Activated naive CD8-positive, alpha-beta T cell treated with anti-CD3 and anti-CD28 coated beads, Interleukin-2, amount 10 ng/mL, durations not matched to agents 7 days and 5 days (primary cell): ENCODE measurements at regions not wholly inside any gene's neighbourhood (a gene's known extent, or its start where the extent isn't known, plus 50 kb on each side); places are given as distances from the start of the nearest gene placed in this dataset.
"Not testable (repeated sequence)": the region's sequence is repeated elsewhere in the genome, so short reads cannot be mapped to it uniquely, and the experiment has no call there.

ENCODE experiments used
- ATAC-seq: fragments of 150-1000 bp; cut with Tn5 transposase; one replicate; pipeline ENCODE4 v1.10.0; 2021; ENCODE audit warnings: low read depth, moderate library complexity
- POLR2A ChIA-PET: fragments of 350-600 bp; sonication (Branson Sonifier 250); formaldehyde crosslinking; loops from one replicate; lab custom pipeline; 2021; ENCODE audit warnings: antibody characterized with exemption; lab: Charles Lee
- DNase-seq: peaks from one replicate; pipeline ENCODE4 v3.0.0; 2021
- H3K27ac Mint-ChIP-seq: one replicate; pipeline ENCODE4 v1.8.0; 2022; ENCODE audit warnings: mild to moderate bottlenecking, mixed read lengths
- H3K27me3 Mint-ChIP-seq: one replicate; pipeline ENCODE4 v1.8.0; 2022; ENCODE audit warnings: mild to moderate bottlenecking, moderate library complexity, mixed read lengths
- H3K36me3 Mint-ChIP-seq: one replicate; pipeline ENCODE4 v1.8.0; 2021; ENCODE audit warnings: mild to moderate bottlenecking, mixed read lengths
- H3K4me1 Mint-ChIP-seq: one replicate; pipeline ENCODE4 v1.8.0; 2021; ENCODE audit warnings: mixed read lengths
- H3K4me3 Mint-ChIP-seq: one replicate; pipeline ENCODE4 v1.8.0; 2022; ENCODE audit warnings: mild to moderate bottlenecking, moderate library complexity, mixed read lengths
- H3K9me3 Mint-ChIP-seq: one replicate; pipeline ENCODE4 v1.8.0; 2021; ENCODE audit warnings: mixed read lengths

DNA sequence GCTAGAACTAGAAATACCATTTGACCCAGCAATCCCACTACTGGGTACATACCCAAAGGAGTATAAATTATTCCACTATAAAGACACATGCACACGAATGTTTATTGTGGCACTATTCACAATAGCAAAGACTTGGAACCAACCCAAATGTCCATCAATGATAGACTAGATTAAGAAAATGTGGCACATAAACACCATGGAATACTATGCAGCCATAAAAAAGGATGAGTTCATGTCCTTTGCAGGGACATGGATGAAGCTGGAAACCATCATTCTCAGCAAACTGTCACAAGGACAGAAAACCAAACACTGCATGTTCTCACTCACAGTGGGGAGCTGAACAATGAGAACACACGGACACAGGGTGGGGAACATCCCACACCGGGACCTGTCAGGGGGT, 207.8 kb upstream of the CCDC196 start:
- H3K27ac Mint-ChIP-seq, H3K27me3 Mint-ChIP-seq, H3K36me3 Mint-ChIP-seq, H3K9me3 Mint-ChIP-seq, DNase-seq, ATAC-seq, H3K4me3 Mint-ChIP-seq, H3K4me1 Mint-ChIP-seq, POLR2A ChIA-PET: not testable (repeated sequence)

DNA sequence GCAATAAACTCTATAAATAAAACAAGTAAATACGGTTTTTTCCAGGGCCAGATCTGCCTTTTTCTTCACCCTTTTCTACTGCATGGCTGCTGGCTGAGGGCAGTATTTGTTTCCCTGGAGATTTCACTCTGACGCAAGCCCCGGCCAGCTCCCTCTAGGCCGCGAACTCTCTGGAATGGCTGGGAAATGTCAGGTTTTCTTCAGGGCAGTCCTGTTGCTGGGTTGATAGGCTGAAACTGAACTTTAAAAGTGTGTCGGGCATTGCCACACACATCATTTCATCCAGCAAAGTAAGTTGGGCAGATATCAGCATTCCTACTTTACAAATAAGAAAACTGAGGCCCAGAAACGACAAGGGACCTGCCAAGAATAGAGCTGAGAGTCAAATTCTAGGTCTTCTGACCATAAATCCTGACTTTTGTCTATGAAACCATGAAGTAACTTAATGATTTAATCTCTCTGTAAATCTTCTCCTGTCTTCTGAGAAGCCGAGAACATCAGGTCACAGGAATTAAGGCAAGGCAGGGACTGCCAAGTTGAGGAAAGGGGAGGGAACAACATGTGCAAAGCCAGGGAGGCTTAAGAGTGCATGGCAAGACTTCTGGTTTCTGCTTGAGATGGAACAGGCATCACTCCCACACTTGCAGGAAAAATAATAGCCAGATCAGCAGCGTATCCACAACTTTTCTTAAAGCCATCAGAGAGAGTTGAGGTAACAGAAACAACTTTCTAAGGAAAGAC, 205.0 kb upstream of the CCDC196 start:
- DNase-seq, result no peak
- POLR2A ChIA-PET, result no interaction called here
- H3K4me1 Mint-ChIP-seq, result no peaks in the 10 kb centered on the region
- H3K9me3 Mint-ChIP-seq, result peaks cover 5% of the 10 kb centered on the region
- no peak overlapping the region for H3K4me3 Mint-ChIP-seq
- no peaks in the 10 kb centered on the region for H3K36me3 Mint-ChIP-seq
- H3K27ac Mint-ChIP-seq, result no peak overlapping the region
- no peaks in the 10 kb centered on the region for H3K27me3 Mint-ChIP-seq
- ATAC-seq, result no peak

DNA sequence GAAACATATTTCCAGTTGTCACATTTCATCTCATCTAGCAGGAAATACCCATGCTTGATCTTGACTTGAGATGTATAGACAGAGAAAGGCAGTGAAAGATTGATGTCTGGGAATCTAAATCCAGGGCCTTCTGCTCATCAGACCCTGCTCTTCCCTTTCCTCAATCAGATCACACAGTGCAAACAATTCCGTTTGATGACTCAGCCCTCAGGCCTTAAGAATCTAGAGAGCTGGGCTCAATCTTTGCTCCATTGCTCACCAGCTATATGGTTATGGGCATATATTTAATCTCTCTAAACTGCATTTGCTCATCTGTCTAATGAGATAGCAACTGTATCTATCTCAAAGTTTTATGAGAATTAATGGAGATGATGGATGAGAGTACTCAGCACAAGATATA, 201.8 kb upstream of the CCDC196 start:
- Mint-ChIP-seq H3K4me3 (no peak overlapping the region), H3K9me3 (peaks cover 7% of the 10 kb centered on the region), H3K27ac (no peak overlapping the region), H3K4me1 (no peaks in the 10 kb centered on the region), H3K36me3 (no peaks in the 10 kb centered on the region), H3K27me3 (no peaks in the 10 kb centered on the region)
- DNase-seq (no peak), ATAC-seq (no peak)
- POLR2A ChIA-PET, result no interaction called here

DNA sequence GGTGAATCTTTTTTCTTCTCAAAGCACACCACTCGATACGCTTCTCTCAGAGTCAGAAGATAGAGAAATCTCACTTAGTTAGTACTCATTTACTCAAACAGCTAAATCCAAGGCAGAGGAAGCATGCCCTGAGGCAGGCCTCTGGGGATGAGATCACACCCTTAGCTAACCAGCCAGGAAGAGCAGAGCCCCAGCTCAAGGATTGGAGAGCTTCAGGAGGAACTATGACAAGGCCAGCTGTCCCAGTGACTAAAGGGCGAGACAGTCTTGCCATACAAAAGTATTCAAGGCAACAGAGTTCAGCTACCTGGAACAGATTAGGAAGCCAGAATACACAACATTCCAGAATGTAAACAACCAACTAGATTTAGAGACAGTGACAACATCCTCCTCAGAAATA, 197.7 kb upstream of the CCDC196 start:
- no peaks in the 10 kb centered on the region for H3K36me3 Mint-ChIP-seq
- no peaks in the 10 kb centered on the region for H3K4me1 Mint-ChIP-seq
- H3K27ac Mint-ChIP-seq, result no peak overlapping the region
- peaks cover 3% of the 10 kb centered on the region for H3K9me3 Mint-ChIP-seq
- peaks cover 2% of the 10 kb centered on the region for H3K27me3 Mint-ChIP-seq
- no peak for DNase-seq
- ATAC-seq, result no peak
- no peak overlapping the region for H3K4me3 Mint-ChIP-seq
- POLR2A ChIA-PET, result no interaction called here

- Mint-ChIP-seq H3K4me1 (no peaks in the 10 kb centered on the region), H3K4me3 (no peak overlapping the region), H3K36me3 (no peaks in the 10 kb centered on the region), H3K9me3 (peaks cover 3% of the 10 kb centered on the region), H3K27ac (no peak overlapping the region), H3K27me3 (peaks cover 2% of the 10 kb centered on the region)
- ATAC-seq (no peak), DNase-seq (no peak)
- POLR2A ChIA-PET, result no interaction called here
Observed at GRCh38 chr14:66291756-66292155, 194.4 kb upstream of the CCDC196 start.

- ATAC-seq (no peak), DNase-seq (no peak)
- H3K4me3 Mint-ChIP-seq, result peak overlapping the region; percentile 20
- no peaks in the 10 kb centered on the region for H3K36me3 Mint-ChIP-seq
- peaks cover 2% of the 10 kb centered on the region for H3K9me3 Mint-ChIP-seq
- POLR2A ChIA-PET, result no interaction called here
- H3K27me3 Mint-ChIP-seq, result peaks cover 3% of the 10 kb centered on the region
- H3K27ac Mint-ChIP-seq, result no peak overlapping the region
- H3K4me1 Mint-ChIP-seq, result no peaks in the 10 kb centered on the region
Observed at GRCh38 chr14:66293533-66294105, 192.6 kb upstream of the CCDC196 start.

DNA sequence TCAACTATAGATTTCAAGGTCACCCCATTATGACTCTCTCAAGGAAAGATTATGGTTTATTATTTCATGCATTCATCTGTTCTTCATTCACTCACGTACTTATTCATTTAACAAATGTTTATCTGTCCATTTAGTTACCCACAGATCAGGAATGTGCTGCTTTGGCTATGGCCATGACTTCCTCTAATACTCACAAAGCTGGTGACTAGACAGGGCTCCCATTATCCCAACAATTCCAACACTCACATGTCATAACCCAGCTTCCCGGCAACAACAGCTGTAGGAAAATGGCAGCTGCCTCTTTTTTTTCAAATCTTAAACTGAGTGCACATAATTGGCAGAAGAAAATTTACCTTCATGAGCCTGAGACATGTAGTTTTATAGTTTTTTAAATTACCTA, 190.8 kb upstream of the CCDC196 start:
- Mint-ChIP-seq H3K27ac (no peak overlapping the region), H3K4me1 (no peaks in the 10 kb centered on the region), H3K27me3 (peaks cover 3% of the 10 kb centered on the region), H3K9me3 (peaks cover 5% of the 10 kb centered on the region), H3K36me3 (no peaks in the 10 kb centered on the region), H3K4me3 (no peak overlapping the region)
- no peak for DNase-seq
- POLR2A ChIA-PET, result no interaction called here
- no peak for ATAC-seq

GRCh38 chr14:66300886-66301285, 185.3 kb upstream of the CCDC196 start:
- POLR2A ChIA-PET, result no interaction called here

GRCh38 chr14:66306101-66306500, 180.1 kb upstream of the CCDC196 start:
- Mint-ChIP-seq H3K27ac (no peak overlapping the region), H3K27me3 (no peaks in the 10 kb centered on the region), H3K4me3 (no peak overlapping the region), H3K4me1 (no peaks in the 10 kb centered on the region), H3K36me3 (peaks cover 3% of the 10 kb centered on the region), H3K9me3 (peaks cover 10% of the 10 kb centered on the region)
- ATAC-seq (no peak), DNase-seq (no peak)
- POLR2A ChIA-PET, result no interaction called here

More at GRCh38 chr14:66300886-66301285, 185.3 kb upstream of the CCDC196 start:
- Mint-ChIP-seq H3K9me3 (peaks cover 8% of the 10 kb centered on the region), H3K4me1 (no peaks in the 10 kb centered on the region), H3K27ac (no peak overlapping the region), H3K4me3 (no peak overlapping the region), H3K27me3 (peaks cover 2% of the 10 kb centered on the region), H3K36me3 (no peaks in the 10 kb centered on the region)
- ATAC-seq, result no peak
- DNase-seq, result no peak

GRCh38 chr14:66311058-66311457, 175.1 kb upstream of the CCDC196 start:
- Mint-ChIP-seq H3K27me3 (no peaks in the 10 kb centered on the region), H3K9me3 (peaks cover 8% of the 10 kb centered on the region), H3K27ac (no peak overlapping the region), H3K36me3 (peaks cover 3% of the 10 kb centered on the region), H3K4me3 (no peak overlapping the region), H3K4me1 (no peaks in the 10 kb centered on the region)
- DNase-seq (no peak), ATAC-seq (no peak)
- POLR2A ChIA-PET, result no interaction called here

- peaks cover 2% of the 10 kb centered on the region for H3K36me3 Mint-ChIP-seq
Observed at GRCh38 chr14:66311990-66312389, 174.2 kb upstream of the CCDC196 start.

GRCh38 chr14:66312451-66312850, 173.7 kb upstream of the CCDC196 start:
- H3K4me1 Mint-ChIP-seq, result no peaks in the 10 kb centered on the region
- H3K27me3 Mint-ChIP-seq, result peaks cover 2% of the 10 kb centered on the region
- peaks cover 6% of the 10 kb centered on the region for H3K9me3 Mint-ChIP-seq
- H3K27ac Mint-ChIP-seq, result no peak overlapping the region
- POLR2A ChIA-PET, result no interaction called here
- no peak for ATAC-seq
- H3K36me3 Mint-ChIP-seq, result no peaks in the 10 kb centered on the region
- no peak overlapping the region for H3K4me3 Mint-ChIP-seq
- no peak for DNase-seq

More at GRCh38 chr14:66311990-66312389, 174.2 kb upstream of the CCDC196 start:
- Mint-ChIP-seq H3K4me3 (no peak overlapping the region), H3K27me3 (no peaks in the 10 kb centered on the region), H3K9me3 (peaks cover 4% of the 10 kb centered on the region), H3K4me1 (no peaks in the 10 kb centered on the region), H3K27ac (no peak overlapping the region)
- DNase-seq, result no peak
- POLR2A ChIA-PET, result no interaction called here
- ATAC-seq, result no peak

DNA sequence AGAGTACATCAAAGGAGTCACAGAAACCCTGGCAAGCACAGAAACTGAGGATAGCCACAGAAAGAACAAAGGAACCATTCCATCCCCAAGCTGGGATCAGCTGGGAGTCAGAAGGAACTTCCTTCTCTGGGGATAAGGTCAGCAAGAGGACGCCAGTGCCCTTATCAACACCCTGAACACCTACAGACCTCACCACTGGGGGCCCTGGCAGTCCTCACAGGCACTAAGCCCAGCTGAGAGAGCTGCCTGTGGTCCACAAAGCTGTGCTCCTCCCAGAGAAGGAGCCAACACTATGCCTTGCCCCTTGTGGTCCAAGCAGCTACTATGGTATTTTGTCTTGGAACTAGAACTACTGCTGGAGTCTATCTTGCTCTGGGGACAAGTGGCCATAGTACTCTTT, 171.1 kb upstream of the CCDC196 start:
- Mint-ChIP-seq H3K27me3 (peaks cover 10% of the 10 kb centered on the region), H3K9me3 (peaks cover 15% of the 10 kb centered on the region), H3K4me1 (no peaks in the 10 kb centered on the region), H3K4me3 (no peak overlapping the region), H3K36me3 (no peaks in the 10 kb centered on the region), H3K27ac (no peak overlapping the region)
- ATAC-seq, result no peak
- POLR2A ChIA-PET, result no interaction called here
- no peak for DNase-seq

DNA sequence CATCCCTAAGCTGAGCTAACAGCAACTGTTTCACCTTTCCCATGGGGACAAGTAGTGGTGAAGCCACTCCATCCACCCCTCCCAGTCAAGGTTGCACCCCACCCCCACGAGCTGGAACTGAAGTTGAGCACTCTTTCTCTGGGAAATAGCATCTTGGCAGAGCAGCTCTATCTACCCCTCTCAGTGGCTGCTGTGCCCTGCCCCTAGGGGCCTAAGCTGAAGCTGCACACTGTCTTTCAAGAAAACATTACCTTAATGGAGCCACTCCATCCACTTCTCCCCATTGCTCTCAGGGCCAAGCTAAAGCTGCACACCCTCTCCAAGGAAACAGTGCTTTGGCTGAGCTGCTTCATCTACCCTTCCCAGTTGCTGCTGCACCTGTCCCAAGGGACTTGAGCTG, 170.6 kb upstream of the CCDC196 start:
- H3K9me3 Mint-ChIP-seq, result peaks cover 17% of the 10 kb centered on the region
- H3K4me1 Mint-ChIP-seq, result no peaks in the 10 kb centered on the region
- no peak overlapping the region for H3K27ac Mint-ChIP-seq
- peaks cover 10% of the 10 kb centered on the region for H3K27me3 Mint-ChIP-seq
- ATAC-seq (no peak), DNase-seq (no peak)
- no peak overlapping the region for H3K4me3 Mint-ChIP-seq
- H3K36me3 Mint-ChIP-seq, result no peaks in the 10 kb centered on the region
- POLR2A ChIA-PET, result no interaction called here
